RWPE2 (cell line): ENCODE measurements at regions not wholly inside any gene's neighbourhood (a gene's known extent, or its start where the extent isn't known, plus 50 kb on each side); places are given as distances from the start of the nearest gene placed in this dataset.

Experiments
- ATAC-seq: fragments of 200-7000 bp; cut with Tn5 transposase; 3 replicates; pipeline ENCODE4 v1.9.1; 2021; ENCODE audit warnings: low read depth
- DNase-seq: peaks from one replicate; pipeline ENCODE4 v3.0.0-alpha.2; 2020; ENCODE audit warnings: low spot score
- H3K27ac ChIP-seq: fragments of 450-650 bp; 2 replicates; pipeline ENCODE4 v1.5.1; 2017; ENCODE audit warnings: mild to moderate bottlenecking; ENCODE audit not compliant: poor library complexity, severe bottlenecking
- H3K27me3 ChIP-seq: fragments of 250-450 bp; sonication (Bioruptor Pico); 2 replicates; pipeline ENCODE4 v1.5.1; 2021; ENCODE audit warnings: mild to moderate bottlenecking, moderate library complexity; ENCODE audit not compliant: insufficient read depth, poor library complexity, severe bottlenecking
- H3K36me3 ChIP-seq: fragments of 250-450 bp; sonication (Bioruptor Pico); 2 replicates; pipeline ENCODE4 v1.5.1; 2020; ENCODE audit warnings: low read depth, mild to moderate bottlenecking, moderate library complexity
- H3K4me1 ChIP-seq: fragments of 250-450 bp; sonication (Bioruptor Pico); 2 replicates; pipeline ENCODE4 v1.5.1; 2021; ENCODE audit warnings: mild to moderate bottlenecking, moderate library complexity; ENCODE audit not compliant: insufficient read depth, poor library complexity, severe bottlenecking
- H3K4me3 ChIP-seq: fragments of 250-450 bp; sonication (Bioruptor Pico); 2 replicates; pipeline ENCODE4 v1.5.1; 2021; ENCODE audit warnings: mild to moderate bottlenecking, moderate library complexity; ENCODE audit not compliant: severe bottlenecking
- H3K9me3 ChIP-seq: fragments of 250-450 bp; sonication (Bioruptor Pico); 2 replicates; pipeline ENCODE4 v1.5.1; 2021; ENCODE audit warnings: mild to moderate bottlenecking, moderate library complexity; ENCODE audit not compliant: severe bottlenecking
- TF ChIP-seq, protein P1 (sequence below): fragments of 450-650 bp; IDR thresholded peaks from one replicate; pipeline ENCODE4 v1.5.1; 2017; ENCODE audit warnings: mild to moderate bottlenecking, moderate library complexity; ENCODE audit not compliant: poor library complexity, severe bottlenecking

DNA sequence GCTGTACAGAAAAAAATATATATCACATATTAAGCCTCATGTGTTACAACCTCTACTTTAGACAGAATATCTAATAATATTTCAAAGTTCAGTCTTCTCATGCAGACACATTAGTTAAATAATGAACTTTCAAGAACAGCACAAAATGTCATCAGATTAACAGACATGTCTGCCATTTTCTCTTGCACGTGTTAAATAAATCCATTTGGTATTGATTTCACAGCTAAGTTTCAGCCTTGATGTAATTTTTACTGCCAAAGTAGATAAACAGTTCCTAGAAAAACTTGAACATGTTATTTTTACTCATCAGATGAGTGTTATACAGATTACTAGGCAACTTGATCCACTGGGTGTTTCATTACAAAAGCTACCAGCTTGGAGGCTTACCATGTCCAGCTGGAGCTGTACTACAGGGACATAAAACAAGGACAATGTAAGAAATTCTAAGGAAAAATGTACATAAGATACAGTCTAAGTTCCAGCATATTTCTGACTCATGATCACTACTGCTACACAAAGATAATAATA lies 290.7 kb upstream of the DDX18 start:
- Histone ChIP-seq H3K4me3 (no peak overlapping the region), H3K9me3 (no peaks in the 10 kb centered on the region), H3K27ac (no peak overlapping the region), H3K27me3 (no peaks in the 10 kb centered on the region), H3K36me3 (no peaks in the 10 kb centered on the region), H3K4me1 (peaks cover 5% of the 10 kb centered on the region)
- ATAC-seq (no peak), DNase-seq (no peak)
- TF ChIP-seq, protein P1, sequence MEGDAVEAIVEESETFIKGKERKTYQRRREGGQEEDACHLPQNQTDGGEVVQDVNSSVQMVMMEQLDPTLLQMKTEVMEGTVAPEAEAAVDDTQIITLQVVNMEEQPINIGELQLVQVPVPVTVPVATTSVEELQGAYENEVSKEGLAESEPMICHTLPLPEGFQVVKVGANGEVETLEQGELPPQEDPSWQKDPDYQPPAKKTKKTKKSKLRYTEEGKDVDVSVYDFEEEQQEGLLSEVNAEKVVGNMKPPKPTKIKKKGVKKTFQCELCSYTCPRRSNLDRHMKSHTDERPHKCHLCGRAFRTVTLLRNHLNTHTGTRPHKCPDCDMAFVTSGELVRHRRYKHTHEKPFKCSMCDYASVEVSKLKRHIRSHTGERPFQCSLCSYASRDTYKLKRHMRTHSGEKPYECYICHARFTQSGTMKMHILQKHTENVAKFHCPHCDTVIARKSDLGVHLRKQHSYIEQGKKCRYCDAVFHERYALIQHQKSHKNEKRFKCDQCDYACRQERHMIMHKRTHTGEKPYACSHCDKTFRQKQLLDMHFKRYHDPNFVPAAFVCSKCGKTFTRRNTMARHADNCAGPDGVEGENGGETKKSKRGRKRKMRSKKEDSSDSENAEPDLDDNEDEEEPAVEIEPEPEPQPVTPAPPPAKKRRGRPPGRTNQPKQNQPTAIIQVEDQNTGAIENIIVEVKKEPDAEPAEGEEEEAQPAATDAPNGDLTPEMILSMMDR: no peak

DNA sequence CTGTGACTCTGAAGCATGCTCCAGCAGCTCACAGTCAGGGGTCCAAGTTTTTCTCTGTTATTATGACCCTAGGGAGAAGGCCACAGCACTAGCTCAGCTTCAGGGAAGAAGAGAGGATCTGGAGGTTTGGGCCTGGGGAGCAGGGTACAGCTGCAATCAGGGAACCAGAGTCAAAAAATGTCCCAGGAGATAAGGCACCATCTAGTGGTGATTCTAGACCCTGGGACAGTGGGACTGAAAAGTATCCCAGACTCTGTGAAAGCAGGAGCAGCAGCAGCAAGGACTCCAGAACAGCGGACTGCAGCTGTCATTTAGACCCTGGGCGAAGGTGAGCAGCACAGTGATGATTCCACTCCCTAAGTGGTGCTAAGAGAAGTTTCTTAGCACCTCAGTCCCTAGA lies 278.4 kb upstream of the DDX18 start:
- ATAC-seq (peak; percentile 60), DNase-seq (no peak)
- Histone ChIP-seq H3K27me3 (peaks cover 6% of the 10 kb centered on the region), H3K4me3 (no peak overlapping the region), H3K27ac (no peak overlapping the region), H3K9me3 (no peaks in the 10 kb centered on the region), H3K4me1 (no peaks in the 10 kb centered on the region), H3K36me3 (no peaks in the 10 kb centered on the region)
- TF ChIP-seq, protein P1: peak; percentile 57

DNA sequence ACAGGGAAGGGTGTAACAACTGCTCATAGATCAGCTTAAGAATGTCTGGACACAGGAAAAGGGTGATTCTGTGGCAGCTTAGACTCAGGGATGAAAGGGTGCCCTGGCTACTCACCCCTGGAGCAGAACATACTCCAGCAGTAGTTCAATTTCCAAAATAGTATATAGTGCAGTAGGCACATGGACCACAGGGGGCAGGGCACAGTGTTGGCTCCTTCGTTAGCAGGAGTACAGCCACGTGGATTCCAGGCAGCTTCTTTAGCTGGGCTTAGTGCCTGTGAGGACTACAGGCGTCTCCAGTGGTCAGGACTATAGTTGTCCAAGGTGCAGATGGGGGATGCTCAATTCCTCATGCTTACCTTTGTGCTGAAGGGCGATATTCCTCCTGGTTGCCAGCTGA lies 277.5 kb upstream of the DDX18 start:
- peaks cover 7% of the 10 kb centered on the region for H3K27me3 ChIP-seq
- H3K27ac ChIP-seq: no peak overlapping the region
- H3K9me3 ChIP-seq: no peaks in the 10 kb centered on the region
- no peak overlapping the region for H3K4me3 ChIP-seq
- peak; percentile 44; the same call in 1 of the 3 replicates for ATAC-seq
- no peak for DNase-seq
- no peaks in the 10 kb centered on the region for H3K36me3 ChIP-seq
- TF ChIP-seq, protein P1: no peak
- H3K4me1 ChIP-seq: no peaks in the 10 kb centered on the region

DNA sequence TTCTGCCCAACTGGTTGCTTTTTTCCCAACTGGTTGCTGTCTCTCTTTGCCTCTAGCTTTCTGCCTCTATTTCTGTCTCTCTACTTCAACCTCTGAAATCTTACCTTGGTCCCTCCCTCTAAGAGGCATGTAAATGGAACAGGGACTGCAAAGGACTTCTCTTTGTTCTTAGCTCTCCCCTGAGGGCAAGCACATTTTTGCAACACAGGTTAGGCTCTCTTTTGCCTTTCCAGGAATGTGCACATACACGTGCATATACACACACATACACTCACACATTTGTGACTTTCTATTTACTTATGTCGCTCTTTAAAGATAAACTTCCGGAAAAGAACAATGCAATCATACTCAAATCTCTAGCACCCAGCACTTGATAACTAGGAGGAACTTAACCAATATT lies 262.6 kb upstream of the DDX18 start:
- H3K36me3 ChIP-seq: no peaks in the 10 kb centered on the region
- no peak for DNase-seq
- no peak overlapping the region for H3K27ac ChIP-seq
- peaks cover 15% of the 10 kb centered on the region for H3K27me3 ChIP-seq
- H3K9me3 ChIP-seq: no peaks in the 10 kb centered on the region
- H3K4me1 ChIP-seq: no peaks in the 10 kb centered on the region
- TF ChIP-seq, protein P1: no peak
- H3K4me3 ChIP-seq: no peak overlapping the region
- no peak for ATAC-seq

DNA sequence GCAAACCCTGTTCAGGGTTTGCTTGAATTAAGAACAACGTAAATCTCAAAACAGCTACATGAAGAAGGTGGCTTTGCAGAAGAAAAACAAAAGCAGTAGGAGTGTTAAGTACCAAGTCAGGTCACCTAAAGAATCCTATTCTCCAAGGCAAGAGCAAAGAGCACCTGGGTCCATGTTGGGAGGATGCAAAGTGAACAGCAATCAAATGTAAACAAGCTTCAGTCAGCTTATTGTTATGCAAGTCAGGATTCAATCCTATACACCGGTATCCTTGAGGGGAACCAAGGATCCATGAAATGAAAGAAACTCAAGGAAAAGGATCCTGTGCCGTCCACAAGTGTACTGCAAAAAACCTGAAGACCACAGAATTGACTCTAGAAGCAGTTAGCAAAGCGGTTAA lies 261.0 kb upstream of the DDX18 start:
- TF ChIP-seq, protein P1: no peak
- no peaks in the 10 kb centered on the region for H3K9me3 ChIP-seq
- ATAC-seq (no peak), DNase-seq (no peak)
- no peaks in the 10 kb centered on the region for H3K36me3 ChIP-seq
- H3K27me3 ChIP-seq: peaks cover 15% of the 10 kb centered on the region
- no peaks in the 10 kb centered on the region for H3K4me1 ChIP-seq
- no peak overlapping the region for H3K27ac ChIP-seq
- no peak overlapping the region for H3K4me3 ChIP-seq
